Thyroid gland (tissue), 4 donors: ENCODE measurements at regions not wholly inside any gene's neighbourhood (a gene's known extent, or its start where the extent isn't known, plus 50 kb on each side); places are given as distances from the start of the nearest gene placed in this dataset.

ENCODE experiments used
- POLR2A ChIP-seq, 2 donors: fragments of 450-650 bp; IDR thresholded peaks; one replicate each; pipeline ENCODE4 v1.6.1; 2017; ENCODE audit warnings: antibody characterized with exemption in 2 of 2, mild to moderate bottlenecking in 2 of 2, moderate library complexity in 1 of 2
- TF ChIP-seq, protein P1 (sequence below), 6 experiments: fragments of 200-600 bp in 3 of 6; fragments of 450-650 bp in 3 of 6; sonication (generic) in 3 of 6; IDR thresholded peaks; one replicate each; pipeline ENCODE4 v1.5.1; 2016 to 2019; ENCODE audit warnings: antibody characterized with exemption in 6 of 6, mild to moderate bottlenecking in 2 of 6, inconsistent platforms in 1 of 6, moderate library complexity in 1 of 6

DNA sequence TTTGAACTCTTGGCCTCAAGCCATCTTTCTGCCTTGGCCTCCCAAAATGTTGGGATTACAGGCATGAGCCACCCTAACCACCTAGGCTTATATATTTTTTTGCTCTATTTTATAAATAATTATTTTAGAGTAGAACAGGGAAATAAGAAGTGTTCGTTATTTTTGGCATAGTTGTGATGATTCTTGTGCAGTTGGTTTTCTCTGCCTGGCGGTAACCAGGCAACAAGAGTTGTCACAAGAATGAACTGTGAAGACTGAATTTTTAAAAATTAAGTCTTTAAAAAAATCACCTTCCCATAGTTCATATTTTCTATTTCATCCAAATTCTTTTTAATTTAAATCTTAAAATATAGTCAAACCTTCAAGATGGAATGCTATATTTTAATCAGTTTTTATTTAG is 310.2 kb downstream of the ARL6IP6 start:
- TF ChIP-seq POLR2A (IDR thresholded peaks at IDR 0.05), result no peak
- TF ChIP-seq, protein P1, sequence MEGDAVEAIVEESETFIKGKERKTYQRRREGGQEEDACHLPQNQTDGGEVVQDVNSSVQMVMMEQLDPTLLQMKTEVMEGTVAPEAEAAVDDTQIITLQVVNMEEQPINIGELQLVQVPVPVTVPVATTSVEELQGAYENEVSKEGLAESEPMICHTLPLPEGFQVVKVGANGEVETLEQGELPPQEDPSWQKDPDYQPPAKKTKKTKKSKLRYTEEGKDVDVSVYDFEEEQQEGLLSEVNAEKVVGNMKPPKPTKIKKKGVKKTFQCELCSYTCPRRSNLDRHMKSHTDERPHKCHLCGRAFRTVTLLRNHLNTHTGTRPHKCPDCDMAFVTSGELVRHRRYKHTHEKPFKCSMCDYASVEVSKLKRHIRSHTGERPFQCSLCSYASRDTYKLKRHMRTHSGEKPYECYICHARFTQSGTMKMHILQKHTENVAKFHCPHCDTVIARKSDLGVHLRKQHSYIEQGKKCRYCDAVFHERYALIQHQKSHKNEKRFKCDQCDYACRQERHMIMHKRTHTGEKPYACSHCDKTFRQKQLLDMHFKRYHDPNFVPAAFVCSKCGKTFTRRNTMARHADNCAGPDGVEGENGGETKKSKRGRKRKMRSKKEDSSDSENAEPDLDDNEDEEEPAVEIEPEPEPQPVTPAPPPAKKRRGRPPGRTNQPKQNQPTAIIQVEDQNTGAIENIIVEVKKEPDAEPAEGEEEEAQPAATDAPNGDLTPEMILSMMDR (IDR thresholded peaks at IDR 0.05), result no peak
